HG02973 (cell line): ENCODE measurements at regions not wholly inside any gene's neighbourhood (a gene's known extent, or its start where the extent isn't known, plus 50 kb on each side); places are given as distances from the start of the nearest gene placed in this dataset.
A peak's percentile ranks its signal among the peaks of the same experiment; 100 is the strongest.

ENCODE experiments used
- ATAC-seq: cut with Tn5 transposase; IDR thresholded peaks from one replicate; pipeline ENCODE4 v1.9.1; 2021; ENCODE audit warnings: moderate library complexity; ENCODE audit not compliant: unreplicated experiment

DNA sequence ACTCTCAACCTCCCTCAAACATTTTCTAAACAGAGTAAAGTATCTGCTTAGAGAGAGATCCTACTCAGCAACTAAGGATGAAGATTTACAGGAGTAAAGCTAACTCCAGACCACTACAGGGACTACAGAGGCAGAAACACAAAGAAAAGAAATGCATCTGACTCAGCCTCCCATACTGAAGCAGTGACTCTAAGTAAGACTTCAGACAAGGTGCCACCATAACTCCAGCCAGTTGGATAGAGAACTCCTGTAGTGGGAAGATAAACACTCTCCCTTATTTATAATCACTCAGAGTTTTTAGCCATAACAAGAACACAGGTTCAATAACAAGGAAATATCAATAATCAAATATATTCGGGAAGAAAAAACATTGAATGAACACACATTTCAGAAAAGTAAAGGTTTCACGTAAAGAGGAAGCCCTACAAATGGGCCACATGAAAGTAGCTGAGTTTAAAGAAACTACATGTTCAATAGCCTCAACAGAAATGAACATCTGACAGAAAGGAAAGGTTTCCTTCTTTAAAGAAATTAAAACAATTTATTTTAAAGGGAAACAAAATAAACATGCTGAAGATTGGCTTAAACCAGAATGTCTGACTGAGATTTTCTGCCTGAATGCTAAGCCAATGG, 519.9 kb downstream of the KCNJ3 start:
- peak; percentile 39 for ATAC-seq

GRCh38 chr2:155215037-155215707, 516.7 kb downstream of the KCNJ3 start:
- no peak for ATAC-seq

- ATAC-seq, result no peak
These were observed 511.4 kb downstream of the KCNJ3 start for GRCh38 chr2:155209696-155210450.

GRCh38 chr2:155203178-155203577, 504.7 kb downstream of the KCNJ3 start:
- ATAC-seq, result peak; percentile 45

DNA sequence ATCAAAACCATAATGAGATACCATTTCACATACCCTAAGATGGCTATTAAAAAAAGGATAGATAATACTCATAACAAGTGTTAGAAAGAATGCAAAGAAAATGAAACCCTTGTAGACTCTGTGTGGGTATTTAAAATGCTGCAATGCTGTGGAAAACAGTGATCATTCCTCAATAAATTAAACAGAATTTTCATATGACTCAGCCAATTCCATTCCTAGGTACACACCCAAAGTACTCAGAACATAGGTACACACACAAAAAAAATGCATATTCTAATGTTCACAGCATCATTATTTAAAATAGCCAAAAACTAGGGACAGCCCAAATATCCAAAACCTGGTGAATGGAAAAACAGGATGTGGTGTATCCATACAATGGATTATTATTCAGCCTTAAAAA, 502.3 kb downstream of the KCNJ3 start:
- no peak for ATAC-seq

GRCh38 chr2:155190342-155190741, 491.8 kb downstream of the KCNJ3 start:
- ATAC-seq, result no peak

- no peak for ATAC-seq
These were observed 480.4 kb downstream of the KCNJ3 start for GRCh38 chr2:155178921-155179320.

GRCh38 chr2:155176345-155176744, 477.9 kb downstream of the KCNJ3 start:
- no peak for ATAC-seq

DNA sequence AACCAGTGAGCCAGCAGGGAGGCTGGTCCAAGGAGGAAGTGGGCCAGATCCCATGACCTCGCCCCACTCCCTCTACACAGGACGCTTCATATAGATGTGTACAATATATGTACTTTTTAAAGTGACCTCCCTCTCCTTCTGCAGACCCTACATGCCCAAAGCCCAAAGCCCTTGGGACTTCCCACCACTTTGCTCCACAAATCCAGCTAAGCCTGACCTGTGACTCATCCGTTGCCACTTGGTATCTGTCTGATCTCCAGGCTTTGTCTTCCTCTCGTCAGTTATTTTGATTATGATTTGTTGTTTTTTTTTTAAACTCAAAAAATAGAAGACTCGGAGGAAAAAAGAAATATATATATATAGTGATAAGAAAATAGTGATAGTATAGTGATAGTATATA, 470.8 kb downstream of the KCNJ3 start:
- no peak for ATAC-seq

DNA sequence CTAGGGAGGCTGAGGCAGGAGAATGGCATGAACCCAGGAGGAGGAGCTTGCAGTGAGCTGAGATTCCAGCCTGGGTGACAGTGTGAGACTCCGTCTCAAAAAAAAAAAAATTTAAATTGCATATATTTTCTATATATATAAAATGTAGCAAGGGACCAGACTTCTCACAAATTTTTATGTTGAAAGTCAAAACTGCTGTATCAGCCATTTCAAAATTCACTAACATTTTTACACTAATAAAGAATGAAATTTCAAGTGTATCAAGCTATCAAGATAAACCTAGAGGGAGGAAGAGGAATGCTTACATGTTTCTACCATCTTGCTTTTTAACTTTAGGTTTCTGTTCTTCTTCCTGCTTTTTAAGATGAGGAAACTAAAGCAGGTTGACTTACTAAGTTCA, 464.0 kb downstream of the KCNJ3 start:
- no peak for ATAC-seq

DNA sequence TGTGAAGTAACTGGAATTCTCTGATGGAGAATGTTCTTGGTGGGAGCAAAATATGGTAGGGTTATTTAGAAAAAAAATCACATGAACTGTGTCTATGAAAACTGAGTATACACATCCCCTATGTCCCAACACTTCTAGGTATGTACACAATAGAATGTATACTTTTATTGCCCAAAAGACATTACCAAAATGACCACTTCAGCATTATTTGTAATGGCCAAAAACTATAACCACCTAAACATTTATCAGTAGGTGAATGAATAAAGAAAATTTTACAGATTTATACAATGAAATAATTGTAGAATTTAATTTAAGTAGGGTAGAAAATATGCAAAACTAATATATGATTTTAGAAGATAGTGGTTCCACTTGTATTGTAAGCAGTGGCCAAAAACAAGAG, 462.8 kb downstream of the KCNJ3 start:
- no peak for ATAC-seq

DNA sequence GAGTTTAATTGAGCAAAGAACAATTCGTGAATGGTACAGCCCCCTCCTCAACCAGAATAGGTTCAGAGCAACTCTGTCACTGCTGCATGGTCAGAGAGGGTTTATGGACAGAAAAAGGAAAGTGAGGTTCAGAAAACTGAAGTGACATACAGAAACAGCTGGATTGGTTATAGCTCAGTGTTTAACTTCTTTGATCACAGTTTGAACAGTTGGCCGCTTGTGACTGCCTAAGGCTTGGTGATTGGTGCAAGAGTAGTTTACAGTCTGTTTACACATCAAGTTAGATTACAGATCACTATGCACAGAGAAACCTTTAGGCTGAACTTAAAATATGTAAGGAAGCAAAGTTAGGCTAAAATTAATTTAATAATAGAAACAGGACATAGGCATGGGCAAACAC, 459.2 kb downstream of the KCNJ3 start:
- ATAC-seq, result no peak

GRCh38 chr2:155157065-155157464, 458.6 kb downstream of the KCNJ3 start:
- ATAC-seq, result no peak

DNA sequence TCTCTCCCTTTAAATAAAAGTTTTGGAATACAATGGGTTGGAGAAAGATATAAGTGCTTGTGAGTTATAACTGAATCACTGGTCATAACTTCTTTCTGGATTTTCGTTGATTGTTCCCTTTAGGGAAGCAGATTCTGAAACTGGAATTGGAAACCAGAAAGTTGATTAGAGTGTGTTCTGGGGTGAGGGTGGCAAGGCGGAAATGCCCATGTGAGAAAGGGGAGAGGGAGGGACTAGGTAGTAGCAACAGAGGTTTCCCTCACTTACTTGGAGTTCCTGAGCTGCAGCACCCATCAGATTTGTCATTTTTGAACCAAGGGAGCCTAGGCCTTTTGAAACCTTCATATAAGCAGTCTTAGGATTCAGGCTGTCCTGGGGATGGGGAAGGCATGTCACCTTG, 453.4 kb downstream of the KCNJ3 start:
- ATAC-seq, result no peak

DNA sequence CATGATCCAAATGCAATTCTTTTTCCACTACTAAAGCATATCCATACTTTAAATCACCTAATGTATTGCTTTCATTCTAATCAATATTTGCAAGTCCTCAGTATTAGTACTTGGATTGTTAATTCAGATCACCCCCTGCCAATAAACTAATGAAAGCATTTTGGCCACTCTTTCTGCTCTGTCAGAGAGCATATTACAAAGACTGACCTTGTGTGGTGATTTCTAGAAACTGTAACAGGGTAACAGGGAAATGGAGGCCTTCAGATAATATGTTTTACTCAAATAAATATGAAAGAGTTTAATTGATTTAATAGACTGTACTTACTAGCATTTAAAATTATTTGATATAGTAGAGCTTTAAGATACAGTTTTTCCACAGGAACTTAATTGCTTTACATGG, 453.0 kb downstream of the KCNJ3 start:
- no peak for ATAC-seq

- peak; percentile 97 for ATAC-seq
These were observed 447.3 kb downstream of the KCNJ3 start for GRCh38 chr2:155145758-155146229.

DNA sequence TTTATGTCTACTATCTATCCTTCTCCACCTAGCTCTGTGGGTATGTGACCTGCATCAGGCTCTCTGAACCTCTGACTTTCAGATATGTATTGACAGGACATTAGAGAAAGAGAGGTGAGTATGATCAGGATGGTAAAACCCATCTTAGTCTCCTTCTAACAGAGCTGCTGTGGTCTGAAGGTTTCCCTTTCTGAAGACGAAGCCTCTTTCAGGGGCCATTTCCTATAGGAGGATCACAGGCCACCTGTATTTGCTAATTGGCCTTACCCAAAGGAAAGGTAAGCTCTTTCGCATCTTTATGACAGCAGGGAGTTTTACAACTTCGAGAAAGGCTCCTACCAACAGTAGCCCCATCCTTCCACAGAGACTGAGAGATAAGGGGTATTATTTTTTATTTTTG, 442.9 kb downstream of the KCNJ3 start:
- peak; percentile 33 for ATAC-seq

GRCh38 chr2:155125585-155126230, 427.2 kb downstream of the KCNJ3 start:
- no peak for ATAC-seq

DNA sequence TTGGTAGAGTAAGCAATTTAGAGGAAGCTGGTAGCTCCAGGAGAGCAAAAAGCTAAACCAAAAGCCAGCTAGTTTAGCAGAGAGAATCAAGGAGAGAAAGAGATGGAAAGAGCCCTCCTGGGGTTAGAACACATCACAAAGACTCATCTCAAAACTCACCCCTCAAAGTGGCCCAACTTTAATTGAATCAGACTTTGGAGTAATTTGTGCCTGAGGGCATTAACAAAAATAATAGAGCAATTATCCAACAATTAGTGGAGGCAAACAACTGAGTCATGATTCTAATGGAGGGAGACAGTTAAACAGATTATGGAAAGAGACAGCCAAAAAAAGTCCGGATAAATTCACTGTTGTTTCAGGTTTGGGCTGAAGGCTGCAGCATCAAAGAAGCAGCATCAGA, 417.4 kb downstream of the KCNJ3 start:
- no peak for ATAC-seq

- ATAC-seq, result no peak
These were observed 412.6 kb downstream of the KCNJ3 start for GRCh38 chr2:155111070-155111469.

- no peak for ATAC-seq
These were observed 411.0 kb downstream of the KCNJ3 start for GRCh38 chr2:155109527-155109926.

GRCh38 chr2:155100261-155100660, 401.8 kb downstream of the KCNJ3 start:
- no peak for ATAC-seq
